ENCODE measurements at regions not wholly inside any gene's neighbourhood (a gene's known extent, or its start where the extent isn't known, plus 50 kb on each side); places are given as distances from the start of the nearest gene placed in this dataset.

- Histone ChIP-seq H3K9me3 (ENCODE audit: low read length) (no peaks in the 10 kb centered on the region), H3K9me2 (replicated peaks; ENCODE audit: insufficient read depth, low read length) (no peaks in the 10 kb centered on the region), H4K20me1 (ENCODE audit: insufficient read depth, low read depth, low read length) (no peaks in the 10 kb centered on the region), H3K4me1 (ENCODE audit: low read length) (no peaks in the 10 kb centered on the region), H3K4me2 (ENCODE audit: low read depth, low read length, poor library complexity, severe bottlenecking) (no peak overlapping the region), H3K79me2 (ENCODE audit: low read length) (no peaks in the 10 kb centered on the region), H3K36me3 (ENCODE audit: insufficient read depth, low read length) (no peaks in the 10 kb centered on the region), H3K4me3 (ENCODE audit: low read length) (no peak overlapping the region), H3K27ac (ENCODE audit: low read length) (no peak overlapping the region), H3K9ac (ENCODE audit: low read length) (no peak overlapping the region), H2AFZ (ENCODE audit: low read length) (no peak overlapping the region), H3K27me3 (ENCODE audit: low read length) (no peaks in the 10 kb centered on the region)
- no peak for DNase-seq
Measured at GRCh38 chr16:49216593-49216992, 65.0 kb downstream of the CBLN1 start.

- Histone ChIP-seq H3K4me3 (ENCODE audit: low read length) (no peak overlapping the region), H3K9me3 (ENCODE audit: low read length) (no peaks in the 10 kb centered on the region), H3K79me2 (ENCODE audit: low read length) (no peaks in the 10 kb centered on the region), H3K27ac (ENCODE audit: low read length) (no peak overlapping the region), H4K20me1 (ENCODE audit: insufficient read depth, low read depth, low read length) (no peaks in the 10 kb centered on the region), H3K27me3 (ENCODE audit: low read length) (no peaks in the 10 kb centered on the region), H3K4me2 (ENCODE audit: low read depth, low read length, poor library complexity, severe bottlenecking) (no peak overlapping the region), H2AFZ (ENCODE audit: low read length) (no peak overlapping the region), H3K9me2 (replicated peaks; ENCODE audit: insufficient read depth, low read length) (no peaks in the 10 kb centered on the region), H3K36me3 (ENCODE audit: insufficient read depth, low read length) (no peaks in the 10 kb centered on the region), H3K9ac (ENCODE audit: low read length) (no peak overlapping the region), H3K4me1 (ENCODE audit: low read length) (no peaks in the 10 kb centered on the region)
- no peak for DNase-seq
Measured at GRCh38 chr16:49213594-49213993, 68.0 kb downstream of the CBLN1 start.

GRCh38 chr16:49204191-49204590, 77.4 kb downstream of the CBLN1 start:
- H3K27ac ChIP-seq (ENCODE audit: low read length): no peak overlapping the region
- H4K20me1 ChIP-seq (ENCODE audit: insufficient read depth, low read depth, low read length): no peaks in the 10 kb centered on the region

GRCh38 chr16:49203361-49203760, 78.3 kb downstream of the CBLN1 start:
- Histone ChIP-seq H3K4me1 (ENCODE audit: low read length) (no peaks in the 10 kb centered on the region), H4K20me1 (ENCODE audit: insufficient read depth, low read depth, low read length) (no peaks in the 10 kb centered on the region), H3K4me2 (ENCODE audit: low read depth, low read length, poor library complexity, severe bottlenecking) (no peak overlapping the region), H3K9me3 (ENCODE audit: low read length) (no peaks in the 10 kb centered on the region), H3K4me3 (ENCODE audit: low read length) (no peak overlapping the region), H3K79me2 (ENCODE audit: low read length) (no peaks in the 10 kb centered on the region), H3K9ac (ENCODE audit: low read length) (no peak overlapping the region), H3K27me3 (ENCODE audit: low read length) (no peaks in the 10 kb centered on the region), H3K9me2 (replicated peaks; ENCODE audit: insufficient read depth, low read length) (no peaks in the 10 kb centered on the region), H3K36me3 (ENCODE audit: insufficient read depth, low read length) (no peaks in the 10 kb centered on the region), H3K27ac (ENCODE audit: low read length) (no peak overlapping the region), H2AFZ (ENCODE audit: low read length) (no peak overlapping the region)
- no peak for DNase-seq

More at GRCh38 chr16:49204191-49204590, 77.4 kb downstream of the CBLN1 start:
- Histone ChIP-seq H3K9ac (ENCODE audit: low read length) (no peak overlapping the region), H3K36me3 (ENCODE audit: insufficient read depth, low read length) (no peaks in the 10 kb centered on the region), H2AFZ (ENCODE audit: low read length) (no peak overlapping the region), H3K4me2 (ENCODE audit: low read depth, low read length, poor library complexity, severe bottlenecking) (no peak overlapping the region), H3K4me3 (ENCODE audit: low read length) (no peak overlapping the region), H3K9me3 (ENCODE audit: low read length) (no peaks in the 10 kb centered on the region), H3K4me1 (ENCODE audit: low read length) (no peaks in the 10 kb centered on the region), H3K79me2 (ENCODE audit: low read length) (no peaks in the 10 kb centered on the region), H3K9me2 (replicated peaks; ENCODE audit: insufficient read depth, low read length) (no peaks in the 10 kb centered on the region), H3K27me3 (ENCODE audit: low read length) (no peaks in the 10 kb centered on the region)
- no peak for DNase-seq

- H2AFZ ChIP-seq (ENCODE audit: low read length): no peak overlapping the region
- H3K9me2 ChIP-seq (replicated peaks; ENCODE audit: insufficient read depth, low read length): no peaks in the 10 kb centered on the region
- no peaks in the 10 kb centered on the region for H4K20me1 ChIP-seq (ENCODE audit: insufficient read depth, low read depth, low read length)
- H3K9ac ChIP-seq (ENCODE audit: low read length): no peak overlapping the region
- H3K27me3 ChIP-seq (ENCODE audit: low read length): no peaks in the 10 kb centered on the region
- H3K36me3 ChIP-seq (ENCODE audit: insufficient read depth, low read length): no peaks in the 10 kb centered on the region
- no peak overlapping the region for H3K4me2 ChIP-seq (ENCODE audit: low read depth, low read length, poor library complexity, severe bottlenecking)
- H3K27ac ChIP-seq (ENCODE audit: low read length): no peak overlapping the region
- H3K4me3 ChIP-seq (ENCODE audit: low read length): no peak overlapping the region
- DNase-seq: no peak
- H3K4me1 ChIP-seq (ENCODE audit: low read length): no peaks in the 10 kb centered on the region
- H3K9me3 ChIP-seq (ENCODE audit: low read length): no peaks in the 10 kb centered on the region
- no peaks in the 10 kb centered on the region for H3K79me2 ChIP-seq (ENCODE audit: low read length)
Measured at GRCh38 chr16:49201118-49201517, 80.5 kb downstream of the CBLN1 start.

- Histone ChIP-seq H2AFZ (ENCODE audit: low read length) (no peak overlapping the region), H3K9me3 (ENCODE audit: low read length) (no peaks in the 10 kb centered on the region), H3K27me3 (ENCODE audit: low read length) (no peaks in the 10 kb centered on the region), H3K79me2 (ENCODE audit: low read length) (no peaks in the 10 kb centered on the region), H3K9ac (ENCODE audit: low read length) (no peak overlapping the region), H3K27ac (ENCODE audit: low read length) (no peak overlapping the region), H3K4me1 (ENCODE audit: low read length) (no peaks in the 10 kb centered on the region), H3K36me3 (ENCODE audit: insufficient read depth, low read length) (no peaks in the 10 kb centered on the region), H3K9me2 (replicated peaks; ENCODE audit: insufficient read depth, low read length) (no peaks in the 10 kb centered on the region), H4K20me1 (ENCODE audit: insufficient read depth, low read depth, low read length) (no peaks in the 10 kb centered on the region), H3K4me3 (ENCODE audit: low read length) (no peak overlapping the region), H3K4me2 (ENCODE audit: low read depth, low read length, poor library complexity, severe bottlenecking) (no peak overlapping the region)
- DNase-seq: no peak
Measured at GRCh38 chr16:49200223-49200820, 81.3 kb downstream of the CBLN1 start.

- H3K9me3 ChIP-seq (ENCODE audit: low read length): no peaks in the 10 kb centered on the region
- H3K36me3 ChIP-seq (ENCODE audit: insufficient read depth, low read length): no peaks in the 10 kb centered on the region
- no peaks in the 10 kb centered on the region for H3K79me2 ChIP-seq (ENCODE audit: low read length)
- H3K9me2 ChIP-seq (replicated peaks; ENCODE audit: insufficient read depth, low read length): no peaks in the 10 kb centered on the region
- no peak overlapping the region for H3K9ac ChIP-seq (ENCODE audit: low read length)
- H4K20me1 ChIP-seq (ENCODE audit: insufficient read depth, low read depth, low read length): no peaks in the 10 kb centered on the region
- H3K4me1 ChIP-seq (ENCODE audit: low read length): peaks cover 3% of the 10 kb centered on the region
- DNase-seq: no peak
- no peak overlapping the region for H2AFZ ChIP-seq (ENCODE audit: low read length)
- no peak overlapping the region for H3K4me2 ChIP-seq (ENCODE audit: low read depth, low read length, poor library complexity, severe bottlenecking)
- no peak overlapping the region for H3K27ac ChIP-seq (ENCODE audit: low read length)
- H3K4me3 ChIP-seq (ENCODE audit: low read length): no peak overlapping the region
- H3K27me3 ChIP-seq (ENCODE audit: low read length): no peaks in the 10 kb centered on the region
Measured at GRCh38 chr16:49195237-49195548, 86.4 kb downstream of the CBLN1 start.

GRCh38 chr16:49194537-49195236, 87.0 kb downstream of the CBLN1 start:
- no peaks in the 10 kb centered on the region for H3K79me2 ChIP-seq (ENCODE audit: low read length)
- no peak overlapping the region for H2AFZ ChIP-seq (ENCODE audit: low read length)
- H3K36me3 ChIP-seq (ENCODE audit: insufficient read depth, low read length): no peaks in the 10 kb centered on the region
- no peaks in the 10 kb centered on the region for H3K27me3 ChIP-seq (ENCODE audit: low read length)
- H3K9me3 ChIP-seq (ENCODE audit: low read length): no peaks in the 10 kb centered on the region
- H3K9ac ChIP-seq (ENCODE audit: low read length): no peak overlapping the region
- no peak overlapping the region for H3K27ac ChIP-seq (ENCODE audit: low read length)
- peaks cover 5% of the 10 kb centered on the region for H3K4me1 ChIP-seq (ENCODE audit: low read length)
- no peaks in the 10 kb centered on the region for H3K9me2 ChIP-seq (replicated peaks; ENCODE audit: insufficient read depth, low read length)
- H3K4me2 ChIP-seq (ENCODE audit: low read depth, low read length, poor library complexity, severe bottlenecking): no peak overlapping the region
- DNase-seq: no peak
- no peak overlapping the region for H3K4me3 ChIP-seq (ENCODE audit: low read length)
- H4K20me1 ChIP-seq (ENCODE audit: insufficient read depth, low read depth, low read length): no peaks in the 10 kb centered on the region
